GM06990 (cell line): ENCODE measurements at regions not wholly inside any gene's neighbourhood (a gene's known extent, or its start where the extent isn't known, plus 50 kb on each side); places are given as distances from the start of the nearest gene placed in this dataset.

Experiments used
- DNase-seq: peaks from one replicate; pipeline ENCODE4 v3.0.0-alpha.2; 2011; ENCODE audit not compliant: insufficient read length; ENCODE audit errors: extremely low read depth
- H3K27me3 ChIP-seq: replicated peaks from 2 replicates; pipeline ENCODE4 v1.6.0; 2011; ENCODE audit warnings: low read length; ENCODE audit not compliant: control insufficient read depth, insufficient read depth
- H3K36me3 ChIP-seq: 2 replicates; pipeline ENCODE4 v1.5.1; 2011; ENCODE audit warnings: low read length; ENCODE audit not compliant: control insufficient read depth, insufficient read depth
- H3K4me3 ChIP-seq: replicated peaks from 2 replicates; pipeline ENCODE4 v1.5.1; 2011; ENCODE audit warnings: low read depth, mild to moderate bottlenecking, control low read depth, low read length
- CTCF ChIP-seq: IDR thresholded peaks from 2 replicates; pipeline ENCODE4 v1.5.1; 2011; ENCODE audit warnings: low read length, control low read depth, mild to moderate bottlenecking, inconsistent platforms; ENCODE audit not compliant: insufficient read depth, poor library complexity, severe bottlenecking

GRCh38 chr3:159326998-159327397, 525.1 kb downstream of the MFSD1 start:
- TF ChIP-seq CTCF = no peak
- no peak for DNase-seq
- Histone ChIP-seq H3K36me3 (no peaks in the 10 kb centered on the region), H3K4me3 (no peak overlapping the region), H3K27me3 (no peaks in the 10 kb centered on the region)

GRCh38 chr3:159332535-159333099, 530.8 kb downstream of the MFSD1 start:
- no peaks in the 10 kb centered on the region for H3K27me3 ChIP-seq
- no peak for DNase-seq
- TF ChIP-seq CTCF = no peak
- H3K4me3 ChIP-seq = no peak overlapping the region
- H3K36me3 ChIP-seq = no peaks in the 10 kb centered on the region

GRCh38 chr3:159339131-159339530, 537.3 kb downstream of the MFSD1 start:
- no peaks in the 10 kb centered on the region for H3K36me3 ChIP-seq
- H3K4me3 ChIP-seq = no peak overlapping the region
- no peak for DNase-seq
- TF ChIP-seq CTCF = no peak
- no peaks in the 10 kb centered on the region for H3K27me3 ChIP-seq

GRCh38 chr3:159340877-159341500, 539.1 kb downstream of the MFSD1 start:
- no peak for DNase-seq
- H3K27me3 ChIP-seq = no peaks in the 10 kb centered on the region
- no peak overlapping the region for H3K4me3 ChIP-seq
- H3K36me3 ChIP-seq = no peaks in the 10 kb centered on the region
- TF ChIP-seq CTCF = no peak

- Histone ChIP-seq H3K4me3 (no peak overlapping the region), H3K36me3 (no peaks in the 10 kb centered on the region), H3K27me3 (no peaks in the 10 kb centered on the region)
- TF ChIP-seq CTCF = no peak
- DNase-seq = no peak
Measured at GRCh38 chr3:159346271-159346903, 544.5 kb downstream of the MFSD1 start.
